Right lobe of liver (tissue), 4 donors: ENCODE measurements at regions not wholly inside any gene's neighbourhood (a gene's known extent, or its start where the extent isn't known, plus 50 kb on each side); places are given as distances from the start of the nearest gene placed in this dataset.

ENCODE experiments used
- CTCF ChIP-seq, 4 donors: fragments of 200-600 bp in 3 of 4; fragments of 450-650 bp in 1 of 4; IDR thresholded peaks; one replicate each; pipeline versions ENCODE4 v1.5.1 to v1.8.0; 2016 to 2022; ENCODE audit warnings: antibody characterized with exemption in 4 of 4, mild to moderate bottlenecking in 2 of 4
- POLR2A ChIP-seq: fragments of 450-650 bp; IDR thresholded peaks from one replicate; pipeline ENCODE4 v1.6.1; 2017; ENCODE audit warnings: antibody characterized with exemption, mild to moderate bottlenecking
- donor health status: DM: no; HTN: no; CAD: no.
- donor health status: DM: no; HTN: no; CAD: no.
- donor health status: DM: no; HTN: yes; CAD: no.

- no peak for TF ChIP-seq CTCF (IDR thresholded peaks at IDR 0.05)
- TF ChIP-seq POLR2A: no peak
Measured at GRCh38 chr12:31887109-31887811, 72.0 kb upstream of the RESF1 start.
